Mesenchymal stem cell (in vitro differentiated cells and primary cell): ENCODE measurements at regions not wholly inside any gene's neighbourhood (a gene's known extent, or its start where the extent isn't known, plus 50 kb on each side); places are given as distances from the start of the nearest gene placed in this dataset.
"Not testable (repeated sequence)": the region's sequence is repeated elsewhere in the genome, so short reads cannot be mapped to it uniquely, and the experiment has no call there.

Source experiments
- DNase-seq: peaks from one replicate; pipeline ENCODE4 v3.0.0-alpha.2; 2013
- H2AFZ ChIP-seq: one replicate; pipeline ENCODE4 v1.6.1; 2013; ENCODE audit warnings: low read depth, mild to moderate bottlenecking, control low read depth, inconsistent platforms, low read length, moderate library complexity
- H2AK5ac ChIP-seq: 2 replicates; pipeline ENCODE4 v1.6.1; 2013; ENCODE audit warnings: low read length, moderate library complexity, mild to moderate bottlenecking, inconsistent platforms; ENCODE audit not compliant: severe bottlenecking
- H2BK120ac ChIP-seq: one replicate; pipeline ENCODE4 v1.6.1; 2013; ENCODE audit warnings: low read depth, mild to moderate bottlenecking, inconsistent platforms, low read length, moderate library complexity
- H2BK12ac ChIP-seq, 2 experiments: one replicate each; pipeline ENCODE4 v1.6.1; 2013; ENCODE audit warnings: inconsistent platforms in 2 of 2, low read length in 2 of 2, mild to moderate bottlenecking in 2 of 2, moderate library complexity in 2 of 2, control low read depth in 1 of 2
- H2BK15ac ChIP-seq: one replicate; pipeline ENCODE4 v1.6.1; 2013; ENCODE audit warnings: mild to moderate bottlenecking, low read depth, inconsistent platforms; ENCODE audit not compliant: poor library complexity, severe bottlenecking
- H2BK5ac ChIP-seq: 2 replicates; pipeline ENCODE4 v1.6.1; 2013; ENCODE audit warnings: low read depth, mild to moderate bottlenecking, low read length, control low read depth, inconsistent platforms; ENCODE audit not compliant: poor library complexity, severe bottlenecking
- H3K14ac ChIP-seq, 2 experiments: one replicate each; pipeline ENCODE4 v1.6.1; 2013; ENCODE audit warnings: inconsistent platforms in 2 of 2, low read length in 2 of 2, control low read depth in 1 of 2, mild to moderate bottlenecking in 1 of 2, moderate library complexity in 1 of 2
- H3K18ac ChIP-seq, 2 experiments: one replicate each; pipeline ENCODE4 v1.6.1; 2013; ENCODE audit warnings: inconsistent platforms in 2 of 2, low read length in 2 of 2, control low read depth in 1 of 2, low read depth in 1 of 2, mild to moderate bottlenecking in 1 of 2
- H3K23ac ChIP-seq, 2 experiments: one replicate each; pipeline ENCODE4 v1.6.1; 2013; ENCODE audit warnings: inconsistent platforms in 2 of 2, low read length in 2 of 2, mild to moderate bottlenecking in 2 of 2, moderate library complexity in 2 of 2, control low read depth in 1 of 2
- H3K27ac ChIP-seq: 2 replicates; pipeline ENCODE4 v1.5.1; 2013; ENCODE audit warnings: mild to moderate bottlenecking, moderate library complexity, low read length, control low read depth, inconsistent platforms; ENCODE audit not compliant: poor library complexity, severe bottlenecking
- H3K27me3 ChIP-seq, 2 experiments: 2 replicates each; pipeline versions ENCODE4 v1.6.1 to v1.7.0; 2013; ENCODE audit warnings: low read length in 2 of 2, mild to moderate bottlenecking in 2 of 2, moderate library complexity in 2 of 2, control low read depth in 1 of 2, inconsistent platforms in 1 of 2; ENCODE audit not compliant: control insufficient read depth in 1 of 2, insufficient read depth in 1 of 2
- H3K36me3 ChIP-seq, 2 experiments: 2 replicates each; pipeline versions ENCODE4 v1.6.1 to v1.7.0; 2013; ENCODE audit warnings: low read length in 2 of 2, control low read depth in 1 of 2, inconsistent platforms in 1 of 2, low read depth in 1 of 2, mild to moderate bottlenecking in 1 of 2; ENCODE audit not compliant: insufficient read depth in 2 of 2, control insufficient read depth in 1 of 2
- H3K4ac ChIP-seq, 2 experiments: one replicate each; pipeline ENCODE4 v1.6.1; 2013; ENCODE audit warnings: inconsistent platforms in 2 of 2, low read length in 2 of 2, mild to moderate bottlenecking in 2 of 2, moderate library complexity in 2 of 2, control low read depth in 1 of 2, low read depth in 1 of 2
- H3K4me1 ChIP-seq: 2 replicates; pipeline ENCODE4 v1.6.1; 2013; ENCODE audit warnings: low read depth, low read length, control low read depth; ENCODE audit not compliant: control insufficient read depth, insufficient read depth
- H3K4me2 ChIP-seq: 2 replicates; pipeline ENCODE4 v1.6.1; 2013; ENCODE audit warnings: low read length, mild to moderate bottlenecking, inconsistent platforms; ENCODE audit not compliant: poor library complexity, severe bottlenecking
- H3K4me3 ChIP-seq, 2 experiments: 2 replicates each; pipeline versions ENCODE4 v1.5.1 to v1.7.0; 2013; ENCODE audit warnings: low read length in 2 of 2, mild to moderate bottlenecking in 2 of 2, control low read depth in 1 of 2, low read depth in 1 of 2; ENCODE audit not compliant: insufficient read depth in 1 of 2
- H3K79me1 ChIP-seq: replicated peaks from 2 replicates; pipeline ENCODE4 v1.6.1; 2013; ENCODE audit warnings: mild to moderate bottlenecking, control low read depth, low read length, inconsistent platforms; ENCODE audit not compliant: poor library complexity, severe bottlenecking
- H3K9ac ChIP-seq: 2 replicates; pipeline ENCODE4 v1.7.0; 2013; ENCODE audit warnings: mild to moderate bottlenecking, low read length, moderate library complexity
- H3K9me3 ChIP-seq: 2 replicates; pipeline ENCODE4 v1.7.0; 2013; ENCODE audit warnings: mild to moderate bottlenecking, low read length; ENCODE audit not compliant: control insufficient read depth
- H4K8ac ChIP-seq: one replicate; pipeline ENCODE4 v1.6.1; 2013; ENCODE audit warnings: inconsistent platforms, mild to moderate bottlenecking, low read length, moderate library complexity
- H4K91ac ChIP-seq: one replicate; pipeline ENCODE4 v1.6.1; 2013; ENCODE audit warnings: mild to moderate bottlenecking, low read length, inconsistent platforms
- WGBS: methylation state at CpG from one replicate; pipeline ENCODE4 v1.1.7; 2013; ENCODE audit warnings: mixed read lengths; 5-methylcytosine and 5-hydroxymethylcytosine counted together

GRCh38 chr13:78041366-78041765 lies 122.7 kb upstream of the EDNRB start:
- not testable (repeated sequence) for H3K79me1 ChIP-seq, DNase-seq, H2BK120ac ChIP-seq, H3K4me2 ChIP-seq, H2AFZ ChIP-seq, H3K14ac ChIP-seq, H3K27me3 ChIP-seq, H4K91ac ChIP-seq, H3K9ac ChIP-seq, H3K4ac ChIP-seq, H2BK12ac ChIP-seq, H3K27ac ChIP-seq, H4K8ac ChIP-seq, H2AK5ac ChIP-seq, H2BK5ac ChIP-seq, H3K9me3 ChIP-seq, H3K36me3 ChIP-seq, H2BK15ac ChIP-seq, H3K23ac ChIP-seq, H3K4me3 ChIP-seq, H3K4me1 ChIP-seq, H3K18ac ChIP-seq
- 98% methylated on average over 3 of the region's 3 CpGs for whole genome bisulfite sequencing

- Histone ChIP-seq H3K9ac (no peak overlapping the region), H3K4me1 (no peaks in the 10 kb centered on the region), H3K4me3 (no peak overlapping the region), H3K14ac (no peak overlapping the region), H4K8ac (no peak overlapping the region), H2BK120ac (no peak overlapping the region), H2BK15ac (no peak overlapping the region), H2BK5ac (no peak overlapping the region), H4K91ac (no peak overlapping the region), H3K79me1 (no peaks in the 10 kb centered on the region), H3K27me3 (no peaks in the 10 kb centered on the region), H3K27ac (no peak overlapping the region), H3K4me2 (no peak overlapping the region), H3K9me3 (no peaks in the 10 kb centered on the region), H3K4ac (no peak overlapping the region), H2AK5ac (no peak overlapping the region), H3K18ac (no peak overlapping the region), H3K36me3 (no peaks in the 10 kb centered on the region), H2AFZ (no peak overlapping the region), H3K23ac (no peak overlapping the region), H2BK12ac (no peak overlapping the region)
- no peak for DNase-seq
- 94% methylated on average over 3 of the region's 4 CpGs for WGBS
Measured at GRCh38 chr13:78040205-78040830, 121.7 kb upstream of the EDNRB start.

- H4K91ac ChIP-seq = no peak overlapping the region
- no peak overlapping the region for H4K8ac ChIP-seq
- H2AK5ac ChIP-seq = no peak overlapping the region
- no peak overlapping the region for H3K4me3 ChIP-seq
- H3K27me3 ChIP-seq = no peaks in the 10 kb centered on the region
- H2BK5ac ChIP-seq = no peak overlapping the region
- no peak overlapping the region for H3K14ac ChIP-seq
- no peak overlapping the region for H2AFZ ChIP-seq
- no peak overlapping the region for H3K27ac ChIP-seq
- H2BK12ac ChIP-seq = no peak overlapping the region
- no peaks in the 10 kb centered on the region for H3K36me3 ChIP-seq
- no peak overlapping the region for H3K4me2 ChIP-seq
- no peak overlapping the region for H2BK120ac ChIP-seq
- H3K23ac ChIP-seq = no peak overlapping the region
- H3K4me1 ChIP-seq = no peaks in the 10 kb centered on the region
- no peaks in the 10 kb centered on the region for H3K79me1 ChIP-seq
- DNase-seq = no peak
- H3K9me3 ChIP-seq = no peaks in the 10 kb centered on the region
- no peak overlapping the region for H3K4ac ChIP-seq
- H3K9ac ChIP-seq = no peak overlapping the region
- H3K18ac ChIP-seq = no peak overlapping the region
- no peak overlapping the region for H2BK15ac ChIP-seq
Measured at GRCh38 chr13:78036841-78037240, 118.2 kb upstream of the EDNRB start.

GRCh38 chr13:78035500-78035899 lies 116.9 kb upstream of the EDNRB start:
- Histone ChIP-seq H3K18ac (no peak overlapping the region), H3K79me1 (no peaks in the 10 kb centered on the region), H2BK120ac (no peak overlapping the region), H3K9me3 (no peaks in the 10 kb centered on the region), H2AFZ (no peak overlapping the region), H3K36me3 (no peaks in the 10 kb centered on the region), H2BK15ac (no peak overlapping the region), H3K4me2 (no peak overlapping the region), H3K4me3 (no peak overlapping the region), H4K8ac (no peak overlapping the region), H4K91ac (no peak overlapping the region), H3K4me1 (no peaks in the 10 kb centered on the region), H3K27ac (no peak overlapping the region), H2AK5ac (no peak overlapping the region), H3K23ac (no peak overlapping the region), H3K4ac (no peak overlapping the region), H3K9ac (no peak overlapping the region), H2BK12ac (no peak overlapping the region), H3K27me3 (no peaks in the 10 kb centered on the region), H3K14ac (no peak overlapping the region), H2BK5ac (no peak overlapping the region)
- no peak for DNase-seq
- WGBS = 100% methylated on average over 1 of the region's 1 CpG
